GM21515 (cell line): ENCODE measurements at regions not wholly inside any gene's neighbourhood (a gene's known extent, or its start where the extent isn't known, plus 50 kb on each side); places are given as distances from the start of the nearest gene placed in this dataset.
A peak's percentile ranks its signal among the peaks of the same experiment; 100 is the strongest.

ENCODE experiments used
- ATAC-seq: cut with Tn5 transposase; IDR thresholded peaks from one replicate; pipeline ENCODE4 v1.9.1; 2021; ENCODE audit not compliant: unreplicated experiment

DNA sequence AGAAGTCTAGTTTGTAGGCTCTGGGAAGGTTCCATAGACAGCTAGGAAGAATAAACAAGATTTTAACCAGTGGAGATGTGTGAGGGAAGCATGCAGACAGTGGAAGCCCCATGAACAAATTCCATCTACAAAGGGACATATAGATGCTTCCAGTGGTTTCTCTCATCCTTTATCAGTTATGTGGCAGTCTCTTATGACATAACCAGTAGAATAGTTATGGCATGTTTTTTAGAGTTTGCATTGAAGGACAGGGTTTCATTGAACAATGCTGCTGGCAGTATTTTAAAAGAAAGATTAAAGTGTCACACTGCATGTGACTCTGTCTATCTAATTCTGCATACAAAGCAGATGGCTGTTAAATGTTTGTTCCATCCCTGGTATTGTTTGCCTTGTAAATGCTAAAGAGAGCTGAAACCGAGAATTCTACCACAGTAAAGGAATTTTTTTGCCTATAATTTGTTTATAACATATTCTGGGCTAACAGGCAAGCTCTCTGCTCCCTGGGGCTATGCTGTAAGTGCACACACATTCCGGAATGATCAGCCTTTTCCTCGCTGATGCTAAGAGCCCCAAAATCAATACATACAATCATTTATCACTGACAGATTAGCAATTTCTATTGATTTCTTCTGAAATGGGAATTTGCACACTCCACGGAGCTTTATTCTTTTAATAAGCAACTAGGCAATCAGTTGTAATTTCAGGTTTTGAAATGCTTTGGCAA is 76.8 kb upstream of the PELI1 start:
- no peak for ATAC-seq

- ATAC-seq: no peak
Observed at GRCh38 chr2:64221935-64222334, 77.7 kb upstream of the PELI1 start.

- no peak for ATAC-seq
Observed at GRCh38 chr2:64222351-64222750, 78.1 kb upstream of the PELI1 start.

GRCh38 chr2:64223055-64223454 is 78.8 kb upstream of the PELI1 start:
- peak; percentile 54 for ATAC-seq

- no peak for ATAC-seq
Observed at GRCh38 chr2:64225491-64225890, 81.3 kb upstream of the PELI1 start.

DNA sequence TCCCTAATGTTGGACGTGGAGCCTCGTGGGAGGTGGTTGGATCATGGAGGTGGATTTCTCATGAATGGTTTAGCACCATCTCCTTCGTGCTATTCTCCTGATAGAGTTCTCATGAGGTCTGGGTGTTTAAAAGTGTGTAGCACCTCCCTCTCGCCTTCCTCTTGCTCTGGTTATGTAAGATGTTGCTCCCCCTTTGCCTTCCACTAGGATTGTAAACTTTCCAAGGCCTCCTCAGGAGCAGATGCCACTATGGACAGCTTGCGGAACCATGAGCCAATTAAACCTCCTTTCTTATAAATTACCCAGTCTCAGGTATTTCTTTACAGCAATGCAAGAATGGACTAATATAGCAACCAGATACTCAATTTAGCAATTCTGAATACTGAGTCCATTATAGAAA is 82.4 kb upstream of the PELI1 start:
- ATAC-seq: no peak

DNA sequence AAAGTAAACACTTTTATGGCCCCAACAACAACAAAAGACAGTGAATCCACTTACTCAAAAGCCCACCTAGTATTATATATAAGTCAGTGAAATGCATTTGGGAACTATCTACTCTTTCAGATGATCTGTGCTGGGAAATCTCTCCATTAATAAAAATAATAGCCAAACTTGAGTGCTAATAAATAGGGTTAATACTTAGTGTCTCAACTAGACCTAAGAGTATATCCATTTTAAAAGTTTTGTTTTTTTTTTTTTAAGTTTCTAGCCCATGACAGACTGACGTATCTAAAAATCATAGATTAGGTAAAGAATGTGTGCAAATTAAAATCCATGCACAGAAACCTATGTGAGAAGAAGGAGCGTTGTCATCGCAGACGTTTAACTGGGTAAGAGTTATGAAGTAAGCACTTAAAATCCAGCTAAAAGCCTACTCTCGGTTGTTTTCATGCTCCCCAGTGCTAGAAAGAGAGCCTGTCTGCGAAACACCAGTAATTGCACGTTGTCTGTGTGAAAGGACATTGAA is 83.4 kb upstream of the PELI1 start:
- ATAC-seq: no peak

DNA sequence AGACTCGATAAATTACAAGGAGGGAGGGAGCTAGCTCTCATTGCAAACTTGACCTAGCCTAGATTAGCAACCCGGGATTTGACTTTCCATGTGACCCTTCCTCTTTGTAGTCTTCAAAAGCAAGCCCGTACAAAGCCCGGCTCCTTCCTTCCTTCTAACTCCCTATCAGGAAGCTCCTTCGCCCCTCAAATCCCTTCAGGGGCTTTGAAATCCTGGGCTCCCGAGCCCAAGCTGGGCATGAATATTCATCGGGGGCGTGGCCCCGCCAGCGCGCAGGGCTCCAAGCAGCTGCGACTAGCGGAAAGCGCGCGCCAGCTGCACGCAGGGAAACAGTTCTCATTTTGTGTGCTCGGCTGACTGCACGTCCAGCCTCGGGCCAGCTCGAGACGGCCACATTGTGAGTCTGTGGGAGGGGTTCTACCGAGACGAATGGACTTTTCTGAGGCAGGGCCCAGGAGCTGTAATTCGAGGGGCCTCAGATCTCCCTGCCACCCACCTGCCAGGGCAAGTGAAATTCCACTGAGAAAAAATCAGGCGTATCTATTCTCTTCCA is 84.0 kb upstream of the PELI1 start:
- ATAC-seq: peak; percentile 93

DNA sequence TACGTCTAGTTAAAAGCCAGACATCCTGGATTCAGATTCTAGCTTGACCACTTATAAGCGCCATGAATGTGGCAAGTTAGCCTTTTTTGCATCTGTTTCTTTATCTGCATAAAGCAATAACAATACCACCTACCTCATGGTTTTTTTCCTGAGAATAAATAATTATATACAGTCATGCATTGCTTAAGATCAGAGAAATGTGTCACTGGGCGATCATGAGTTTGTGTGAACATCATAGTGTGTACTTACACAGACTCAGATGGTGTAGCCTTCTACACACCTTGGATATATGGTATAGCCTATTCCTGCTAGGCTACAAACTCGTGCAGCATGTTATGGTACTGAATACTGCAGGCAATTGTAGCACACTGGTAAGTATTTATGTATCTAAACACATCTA is 84.7 kb upstream of the PELI1 start:
- ATAC-seq: no peak

DNA sequence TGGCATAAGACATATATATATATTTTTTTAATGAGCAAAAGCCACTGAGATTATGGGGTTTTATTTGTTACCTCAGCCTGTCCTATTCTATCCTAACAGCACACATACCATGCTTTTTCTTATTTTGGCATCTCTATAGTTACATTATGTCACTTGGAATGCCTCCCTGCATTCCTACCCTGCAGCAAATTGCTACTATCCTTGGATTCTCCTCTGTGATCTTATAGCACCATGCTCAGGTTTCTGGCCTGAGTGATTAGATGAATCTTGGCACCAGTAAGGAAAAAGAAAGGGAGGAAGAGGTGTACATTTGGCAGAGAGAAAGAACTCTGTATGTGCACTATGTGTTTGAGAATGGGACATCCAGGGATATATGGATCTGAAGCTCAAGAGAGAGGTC is 86.3 kb upstream of the PELI1 start:
- no peak for ATAC-seq

- ATAC-seq: no peak
Observed at GRCh38 chr2:64232266-64232665, 88.0 kb upstream of the PELI1 start.

DNA sequence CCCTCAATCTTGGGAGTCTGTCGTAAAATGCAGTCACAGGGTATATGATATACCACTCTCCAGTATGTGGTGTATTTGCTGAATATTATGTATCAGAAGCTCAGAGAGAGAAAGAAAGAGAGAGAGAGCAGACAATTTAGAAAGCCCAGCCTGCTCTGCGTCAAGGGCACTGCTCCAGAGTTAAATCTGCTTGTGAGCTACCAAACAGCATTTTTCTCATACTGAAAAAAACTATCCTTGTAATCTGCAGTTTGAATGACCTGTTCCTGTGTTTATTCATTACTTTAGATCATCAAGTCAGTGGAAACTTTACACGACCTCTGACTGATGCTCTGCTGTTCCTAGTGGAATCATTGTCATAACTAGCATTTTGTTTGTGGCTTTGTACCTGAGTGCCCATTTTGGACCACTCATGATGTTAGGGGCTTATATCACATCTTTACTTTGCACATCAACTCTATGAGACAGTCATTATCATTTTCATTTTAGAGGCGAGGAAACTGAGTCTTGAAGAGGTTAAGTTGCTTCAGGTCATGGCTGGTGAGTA is 89.2 kb upstream of the PELI1 start:
- ATAC-seq: no peak

DNA sequence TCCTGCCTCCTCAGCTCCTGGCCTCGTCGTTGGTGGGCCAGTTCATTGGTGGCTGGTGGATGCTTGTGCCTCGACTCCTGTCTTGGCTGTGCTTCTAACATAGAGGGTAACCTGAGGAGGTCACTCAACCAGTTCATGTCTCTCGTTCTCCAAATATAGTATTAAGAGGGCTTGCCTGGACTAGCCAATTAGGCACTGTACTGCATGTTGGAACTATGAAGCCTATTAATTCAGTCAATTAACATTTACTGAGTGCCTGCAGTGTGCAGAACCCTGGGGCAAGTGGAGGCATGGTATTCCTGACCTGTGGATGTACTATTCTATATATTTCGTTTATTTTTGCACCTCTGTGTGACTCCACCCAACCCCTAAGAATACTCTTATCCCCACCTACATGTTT is 89.9 kb upstream of the PELI1 start:
- ATAC-seq: no peak

- ATAC-seq: no peak
Observed at GRCh38 chr2:64234785-64235184, 90.6 kb upstream of the PELI1 start.

DNA sequence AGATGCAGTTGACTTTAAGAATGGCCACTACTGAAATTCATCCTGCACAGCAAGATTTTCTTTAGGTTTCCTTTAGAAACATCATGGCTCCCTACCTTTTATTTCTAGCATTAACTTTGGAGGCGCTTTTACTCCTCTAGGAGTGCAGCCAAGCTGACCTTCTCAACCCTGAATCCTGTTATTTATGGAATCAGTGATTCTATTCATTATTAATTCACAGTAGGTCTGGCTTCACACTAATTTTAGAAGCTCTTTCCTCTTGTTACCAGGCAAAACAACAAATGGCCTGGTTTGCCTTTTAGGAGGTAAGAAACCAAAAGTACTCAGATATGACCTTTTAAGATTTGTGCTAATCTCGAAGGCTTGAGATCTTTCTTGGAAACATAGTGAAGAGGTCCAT is 93.0 kb upstream of the PELI1 start:
- no peak for ATAC-seq

- ATAC-seq: no peak
Observed at GRCh38 chr2:64238799-64239198, 94.6 kb upstream of the PELI1 start.

GRCh38 chr2:64243081-64244036 is 99.1 kb upstream of the PELI1 start:
- ATAC-seq: no peak

- ATAC-seq: no peak
Observed at GRCh38 chr2:64244037-64244416, 99.8 kb upstream of the PELI1 start.

DNA sequence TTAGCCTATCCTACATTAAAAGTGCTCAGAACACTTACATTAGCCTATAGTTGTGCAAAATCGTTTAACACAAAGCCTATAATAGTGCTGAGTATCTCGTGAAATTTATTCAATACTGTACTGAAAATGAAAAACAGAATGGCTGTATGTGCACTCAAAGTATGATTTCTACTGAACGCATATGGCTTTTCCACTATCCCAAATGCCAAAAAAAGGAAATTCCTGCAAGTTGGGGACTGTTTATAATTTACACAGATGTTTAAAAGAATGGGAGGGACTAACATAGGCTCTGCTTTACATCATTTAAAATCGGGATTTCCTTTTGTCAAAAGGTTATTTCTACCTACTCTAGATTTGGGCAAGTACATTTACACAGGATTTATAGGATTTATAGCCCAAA is 101.4 kb upstream of the PELI1 start:
- ATAC-seq: no peak

- no peak for ATAC-seq
Observed at GRCh38 chr2:64246962-64247361, 102.7 kb upstream of the PELI1 start.

DNA sequence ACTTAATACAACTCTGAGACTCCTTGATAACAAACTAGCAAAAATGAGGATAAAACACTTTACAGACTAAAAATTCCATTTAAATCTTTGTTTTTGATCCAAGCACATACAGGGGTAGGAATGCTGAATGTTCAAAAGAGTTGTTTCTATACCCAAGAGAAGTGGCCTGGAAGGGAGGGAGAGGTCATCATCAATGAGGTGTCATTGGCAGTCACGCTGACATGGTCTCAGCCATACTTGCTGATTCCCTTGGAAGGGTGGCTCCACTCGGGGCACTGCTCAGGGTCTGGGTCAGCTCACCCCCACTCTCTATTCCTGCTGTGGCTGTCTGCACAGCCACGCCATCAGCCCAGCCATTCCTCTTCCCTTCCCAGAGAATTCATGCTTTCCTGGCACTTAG is 105.2 kb upstream of the PELI1 start:
- ATAC-seq: no peak

GRCh38 chr2:64250063-64250462 is 105.8 kb upstream of the PELI1 start:
- ATAC-seq: no peak
